ENCODE measurements at regions not wholly inside any gene's neighbourhood (a gene's known extent, or its start where the extent isn't known, plus 50 kb on each side); places are given as distances from the start of the nearest gene placed in this dataset.
A peak's percentile ranks its signal among the peaks of the same experiment; 100 is the strongest.

- Histone ChIP-seq H2AK5ac (ENCODE audit: low read length) (no peak overlapping the region), H2BK12ac (ENCODE audit: low read length) (no peak overlapping the region), H4K91ac (ENCODE audit: low read depth, low read length) (no peak overlapping the region), H3K23ac (ENCODE audit: low read length) (no peak overlapping the region), H3K14ac (ENCODE audit: low read length) (no peak overlapping the region), H2BK5ac (ENCODE audit: low read depth, low read length, poor library complexity) (no peak overlapping the region), H3K9me3 (ENCODE audit: insufficient read depth, low read depth, low read length) (no peaks in the 10 kb centered on the region), H4K12ac (ENCODE audit: low read depth, low read length) (no peak overlapping the region), H3K27ac (ENCODE audit: low read depth, low read length) (no peak overlapping the region), H3K18ac (ENCODE audit: low read length) (no peak overlapping the region), H2AFZ (ENCODE audit: insufficient read depth, low read length, poor library complexity) (no peak overlapping the region), H3K4me1 (ENCODE audit: control insufficient read depth in 1 of 2, insufficient read depth in 2 of 2, low read length in 2 of 2) (no peaks in the 10 kb centered on the region), H3K36me3 (ENCODE audit: control insufficient read depth in 1 of 2, insufficient read depth in 2 of 2, low read length in 2 of 2) (no peaks in the 10 kb centered on the region), H2BK120ac (ENCODE audit: insufficient read depth, low read length, poor library complexity) (no peak overlapping the region), H3K4me2 (ENCODE audit: low read length) (no peak overlapping the region), H3K9ac (ENCODE audit: low read length) (no peak overlapping the region), H4K8ac (ENCODE audit: low read depth, low read length) (no peak overlapping the region), H3K79me1 (ENCODE audit: low read length) (no peaks in the 10 kb centered on the region), H3K4ac (ENCODE audit: low read depth, low read length) (no peak overlapping the region), H3K4me3 (ENCODE audit: low read depth, low read length) (no peak overlapping the region), H3K79me2 (ENCODE audit: control insufficient read depth, insufficient read depth, low read length, poor library complexity) (no peaks in the 10 kb centered on the region), H3K27me3 (ENCODE audit: insufficient read depth, low read length) (no peaks in the 10 kb centered on the region)
- WGBS (ENCODE audit: extremely low coverage, insufficient coverage, insufficient read length): no CpG with 5 or more reads among the region's 1 CpG
- DNase-seq: no peak
These were observed 107.7 kb upstream of the RAB27B start for GRCh38 chr18:54720620-54721019.

GRCh38 chr18:54726143-54726542, 102.1 kb upstream of the RAB27B start:
- Histone ChIP-seq H3K14ac (ENCODE audit: low read length) (no peak overlapping the region), H3K27me3 (ENCODE audit: insufficient read depth, low read length) (no peaks in the 10 kb centered on the region), H3K4ac (ENCODE audit: low read depth, low read length) (no peak overlapping the region), H2AFZ (ENCODE audit: insufficient read depth, low read length, poor library complexity) (no peak overlapping the region), H2BK12ac (ENCODE audit: low read length) (no peak overlapping the region), H4K12ac (ENCODE audit: low read depth, low read length) (no peak overlapping the region), H3K36me3 (ENCODE audit: control insufficient read depth in 1 of 2, insufficient read depth in 2 of 2, low read length in 2 of 2) (no peaks in the 10 kb centered on the region), H3K9me3 (ENCODE audit: insufficient read depth, low read depth, low read length) (peaks cover 2% of the 10 kb centered on the region), H3K4me2 (ENCODE audit: low read length) (no peak overlapping the region), H4K8ac (ENCODE audit: low read depth, low read length) (no peak overlapping the region), H3K4me1 (ENCODE audit: control insufficient read depth in 1 of 2, insufficient read depth in 2 of 2, low read length in 2 of 2) (no peaks in the 10 kb centered on the region), H3K23ac (ENCODE audit: low read length) (no peak overlapping the region), H3K18ac (ENCODE audit: low read length) (no peak overlapping the region), H3K27ac (ENCODE audit: low read depth, low read length) (no peak overlapping the region), H2BK5ac (ENCODE audit: low read depth, low read length, poor library complexity) (no peak overlapping the region), H3K79me1 (ENCODE audit: low read length) (no peaks in the 10 kb centered on the region), H3K9ac (ENCODE audit: low read length) (no peak overlapping the region), H4K91ac (ENCODE audit: low read depth, low read length) (no peak overlapping the region), H3K4me3 (ENCODE audit: low read depth, low read length) (no peak overlapping the region), H2BK120ac (ENCODE audit: insufficient read depth, low read length, poor library complexity) (no peak overlapping the region), H3K79me2 (ENCODE audit: control insufficient read depth, insufficient read depth, low read length, poor library complexity) (no peaks in the 10 kb centered on the region), H2AK5ac (ENCODE audit: low read length) (no peak overlapping the region)
- no peak for DNase-seq
- no CpG with 5 or more reads among the region's 4 CpGs for WGBS (ENCODE audit: extremely low coverage, insufficient coverage, insufficient read length)

- H3K27me3 ChIP-seq (ENCODE audit: insufficient read depth, low read length): no peaks in the 10 kb centered on the region
- H2AK5ac ChIP-seq (ENCODE audit: low read length): no peak overlapping the region
- H3K9me3 ChIP-seq (ENCODE audit: insufficient read depth, low read depth, low read length): peaks cover 2% of the 10 kb centered on the region
- no peak overlapping the region for H3K4ac ChIP-seq (ENCODE audit: low read depth, low read length)
- no peak overlapping the region for H3K4me3 ChIP-seq (ENCODE audit: low read depth, low read length)
- no CpG with 5 or more reads among the region's 3 CpGs for WGBS (ENCODE audit: extremely low coverage, insufficient coverage, insufficient read length)
- H3K18ac ChIP-seq (ENCODE audit: low read length): no peak overlapping the region
- no peak overlapping the region for H4K12ac ChIP-seq (ENCODE audit: low read depth, low read length)
- H2BK5ac ChIP-seq (ENCODE audit: low read depth, low read length, poor library complexity): no peak overlapping the region
- H3K36me3 ChIP-seq (ENCODE audit: control insufficient read depth in 1 of 2, insufficient read depth in 2 of 2, low read length in 2 of 2): no peaks in the 10 kb centered on the region
- no peaks in the 10 kb centered on the region for H3K79me1 ChIP-seq (ENCODE audit: low read length)
- H3K9ac ChIP-seq (ENCODE audit: low read length): no peak overlapping the region
- H2BK120ac ChIP-seq (ENCODE audit: insufficient read depth, low read length, poor library complexity): no peak overlapping the region
- H3K79me2 ChIP-seq (ENCODE audit: control insufficient read depth, insufficient read depth, low read length, poor library complexity): no peaks in the 10 kb centered on the region
- H3K27ac ChIP-seq (ENCODE audit: low read depth, low read length): no peak overlapping the region
- H3K4me2 ChIP-seq (ENCODE audit: low read length): no peak overlapping the region
- no peak overlapping the region for H4K91ac ChIP-seq (ENCODE audit: low read depth, low read length)
- H2BK12ac ChIP-seq (ENCODE audit: low read length): no peak overlapping the region
- H2AFZ ChIP-seq (ENCODE audit: insufficient read depth, low read length, poor library complexity): no peak overlapping the region
- no peak overlapping the region for H3K23ac ChIP-seq (ENCODE audit: low read length)
- H3K14ac ChIP-seq (ENCODE audit: low read length): no peak overlapping the region
- H3K4me1 ChIP-seq (ENCODE audit: control insufficient read depth in 1 of 2, insufficient read depth in 2 of 2, low read length in 2 of 2): no peaks in the 10 kb centered on the region
- no peak overlapping the region for H4K8ac ChIP-seq (ENCODE audit: low read depth, low read length)
- peak; percentile 33 to 58 for DNase-seq
These were observed 94.2 kb upstream of the RAB27B start for GRCh38 chr18:54734059-54734458.

GRCh38 chr18:54736981-54737380, 91.3 kb upstream of the RAB27B start:
- Histone ChIP-seq H4K91ac (ENCODE audit: low read depth, low read length) (no peak overlapping the region), H3K9me3 (ENCODE audit: insufficient read depth, low read depth, low read length) (no peaks in the 10 kb centered on the region), H3K79me1 (ENCODE audit: low read length) (no peaks in the 10 kb centered on the region), H2BK5ac (ENCODE audit: low read depth, low read length, poor library complexity) (no peak overlapping the region), H3K4me3 (ENCODE audit: low read depth, low read length) (no peak overlapping the region), H3K4ac (ENCODE audit: low read depth, low read length) (no peak overlapping the region), H3K4me2 (ENCODE audit: low read length) (no peak overlapping the region), H3K27ac (ENCODE audit: low read depth, low read length) (no peak overlapping the region), H3K27me3 (ENCODE audit: insufficient read depth, low read length) (no peaks in the 10 kb centered on the region), H2AK5ac (ENCODE audit: low read length) (no peak overlapping the region), H3K23ac (ENCODE audit: low read length) (no peak overlapping the region), H2BK12ac (ENCODE audit: low read length) (no peak overlapping the region), H3K18ac (ENCODE audit: low read length) (no peak overlapping the region), H4K12ac (ENCODE audit: low read depth, low read length) (no peak overlapping the region), H3K36me3 (ENCODE audit: control insufficient read depth in 1 of 2, insufficient read depth in 2 of 2, low read length in 2 of 2) (no peaks in the 10 kb centered on the region), H2AFZ (ENCODE audit: insufficient read depth, low read length, poor library complexity) (no peak overlapping the region), H4K8ac (ENCODE audit: low read depth, low read length) (no peak overlapping the region), H3K4me1 (ENCODE audit: control insufficient read depth in 1 of 2, insufficient read depth in 2 of 2, low read length in 2 of 2) (no peaks in the 10 kb centered on the region), H3K14ac (ENCODE audit: low read length) (no peak overlapping the region), H3K9ac (ENCODE audit: low read length) (no peak overlapping the region), H2BK120ac (ENCODE audit: insufficient read depth, low read length, poor library complexity) (no peak overlapping the region), H3K79me2 (ENCODE audit: control insufficient read depth, insufficient read depth, low read length, poor library complexity) (no peaks in the 10 kb centered on the region)
- WGBS (ENCODE audit: extremely low coverage, insufficient coverage, insufficient read length): no CpG with 5 or more reads among the region's 1 CpG
- DNase-seq: no peak
